ENCODE measurements at regions not wholly inside any gene's neighbourhood (a gene's known extent, or its start where the extent isn't known, plus 50 kb on each side); places are given as distances from the start of the nearest gene placed in this dataset.

DNA sequence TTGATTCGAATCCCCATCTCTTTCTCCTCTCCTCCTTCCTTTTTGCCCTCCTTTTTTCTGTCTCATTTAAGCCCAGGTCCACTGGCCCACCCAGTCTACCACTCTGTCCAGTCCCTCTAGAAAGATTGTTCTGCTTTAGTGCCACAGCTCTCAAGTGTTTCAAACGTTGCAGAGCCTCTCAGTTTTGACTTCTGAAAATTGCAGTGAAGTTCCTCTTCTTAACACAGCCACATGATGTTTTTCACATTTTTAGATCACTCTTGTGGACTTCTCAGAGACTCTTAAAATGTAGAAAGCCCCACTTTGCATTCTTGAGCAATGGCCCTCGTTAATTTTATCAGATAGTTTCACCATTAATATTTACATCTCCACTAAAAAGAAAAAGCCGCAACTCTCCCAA lies 253.1 kb downstream of the HAPSTR1 start:
- TF ChIP-seq, protein P1, sequence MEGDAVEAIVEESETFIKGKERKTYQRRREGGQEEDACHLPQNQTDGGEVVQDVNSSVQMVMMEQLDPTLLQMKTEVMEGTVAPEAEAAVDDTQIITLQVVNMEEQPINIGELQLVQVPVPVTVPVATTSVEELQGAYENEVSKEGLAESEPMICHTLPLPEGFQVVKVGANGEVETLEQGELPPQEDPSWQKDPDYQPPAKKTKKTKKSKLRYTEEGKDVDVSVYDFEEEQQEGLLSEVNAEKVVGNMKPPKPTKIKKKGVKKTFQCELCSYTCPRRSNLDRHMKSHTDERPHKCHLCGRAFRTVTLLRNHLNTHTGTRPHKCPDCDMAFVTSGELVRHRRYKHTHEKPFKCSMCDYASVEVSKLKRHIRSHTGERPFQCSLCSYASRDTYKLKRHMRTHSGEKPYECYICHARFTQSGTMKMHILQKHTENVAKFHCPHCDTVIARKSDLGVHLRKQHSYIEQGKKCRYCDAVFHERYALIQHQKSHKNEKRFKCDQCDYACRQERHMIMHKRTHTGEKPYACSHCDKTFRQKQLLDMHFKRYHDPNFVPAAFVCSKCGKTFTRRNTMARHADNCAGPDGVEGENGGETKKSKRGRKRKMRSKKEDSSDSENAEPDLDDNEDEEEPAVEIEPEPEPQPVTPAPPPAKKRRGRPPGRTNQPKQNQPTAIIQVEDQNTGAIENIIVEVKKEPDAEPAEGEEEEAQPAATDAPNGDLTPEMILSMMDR (IDR thresholded peaks at IDR 0.05 in 4 of 5, conservative IDR thresholded peaks at IDR 0.05 in 1 of 5) = no peak
- no peak for TF ChIP-seq POLR2A (IDR thresholded peaks at IDR 0.05)
